K562 (cell line): ENCODE measurements at regions not wholly inside any gene's neighbourhood (a gene's known extent, or its start where the extent isn't known, plus 50 kb on each side); places are given as distances from the start of the nearest gene placed in this dataset.

ENCODE experiments used
- ATAC-seq: fragments of 200-7000 bp; cut with Tn5 transposase; 3 replicates; pipeline ENCODE4 v1.9.1; 2020; ENCODE audit warnings: moderate library complexity
- BruUV-seq: library from RNA; stranded (reverse); fragments of 400-500 nt; replicated peaks from 2 replicates; lab custom pipeline; 2021; lab: Mats Ljungman, UMichigan
- CTCF ChIA-PET: fragments of 300-600 bp; formaldehyde crosslinking; extraction: SDS; loops from one replicate; lab custom pipeline; 2021; ENCODE audit warnings: low intra/inter-chr PET ratio; lab: Yijun Ruan, JAX
- POLR2A ChIA-PET: fragments of 300-600, 350-650 bp; sonication (Branson Sonifier 250); formaldehyde crosslinking; extraction: SDS; loops from one replicate; lab custom pipeline; 2021; ENCODE audit warnings: antibody characterized with exemption, inconsistent platforms; lab: Yijun Ruan, JAX
- DNase-seq, 4 experiments: peaks; one replicate each; pipeline versions ENCODE4 v3.0.0 to v3.0.0-alpha.2; 2011 to 2018; ENCODE audit warnings: low spot score in 3 of 4, mixed read lengths in 3 of 4; ENCODE audit errors: extremely low read depth in 1 of 4
- FAIRE-seq: peaks from 2 replicates; lab custom pipeline; 2011; peaks lifted over from hg19 to GRCh38; lab: Jason Lieb, UNC
- H2AFZ ChIP-seq: 2 replicates; pipeline ENCODE4 v1.6.0; 2011; ENCODE audit warnings: low read depth, low read length, control low read depth, inconsistent platforms
- H3K27ac ChIP-seq: fragments of 200-600 bp; 3 replicates; pipeline ENCODE4 v1.8.0; 2011; ENCODE audit warnings: low read depth, mild to moderate bottlenecking, control low read depth, inconsistent platforms, low read length, moderate library complexity, mixed read lengths; ENCODE audit errors: extremely low read depth
- H3K27me3 ChIP-seq, 2 experiments: fragments of 300-600 bp in 1 of 2; 2 replicates in 1 of 2; 3 replicates in 1 of 2; pipeline versions ENCODE4 v1.6.0 to v1.8.0; 2011; ENCODE audit warnings: inconsistent platforms in 2 of 2, low read length in 2 of 2, mild to moderate bottlenecking in 1 of 2, mixed read lengths in 1 of 2, moderate library complexity in 1 of 2; ENCODE audit not compliant: control insufficient read depth in 2 of 2, insufficient read depth in 2 of 2
- H3K36me3 ChIP-seq: fragments of 300-600 bp; 3 replicates; pipeline ENCODE4 v1.8.0; 2011; ENCODE audit warnings: mild to moderate bottlenecking, low read length, inconsistent platforms; ENCODE audit not compliant: control insufficient read depth, insufficient read depth
- H3K4me1 ChIP-seq, 2 experiments: fragments of 200-600 bp in 1 of 2; replicated peaks in 1 of 2; 2 replicates in 1 of 2; 3 replicates in 1 of 2; pipeline versions ENCODE4 v1.5.1 to v1.8.0; 2011; ENCODE audit warnings: inconsistent platforms in 2 of 2, low read length in 2 of 2, mild to moderate bottlenecking in 1 of 2, mixed read lengths in 1 of 2, moderate library complexity in 1 of 2; ENCODE audit not compliant: control insufficient read depth in 2 of 2, insufficient read depth in 2 of 2
- H3K4me2 ChIP-seq: 2 replicates; pipeline ENCODE4 v1.6.1; 2011; ENCODE audit warnings: low read length, control low read depth, inconsistent platforms, mixed read lengths; ENCODE audit not compliant: insufficient read depth
- H3K4me3 ChIP-seq: fragments of 200-600 bp; sonication (generic), shearing (Covaris generic); 2 replicates; pipeline ENCODE4 v1.5.1; 2016; ENCODE audit warnings: control low read depth, inconsistent platforms
- H3K79me2 ChIP-seq: fragments of 200-600 bp; 3 replicates; pipeline ENCODE4 v1.8.0; 2011; ENCODE audit warnings: low read length, inconsistent platforms; ENCODE audit not compliant: control insufficient read depth, insufficient read depth
- H3K9ac ChIP-seq, 2 experiments: 2 replicates each; pipeline versions ENCODE4 v1.6.0 to v1.6.1; 2011; ENCODE audit warnings: low read depth in 2 of 2, low read length in 2 of 2, control low read depth in 1 of 2, inconsistent platforms in 1 of 2, mild to moderate bottlenecking in 1 of 2, mixed read lengths in 1 of 2; ENCODE audit not compliant: insufficient read depth in 1 of 2
- H3K9me1 ChIP-seq: one replicate; pipeline ENCODE4 v1.6.0; 2011; ENCODE audit warnings: inconsistent platforms, mild to moderate bottlenecking, low read length, moderate library complexity; ENCODE audit not compliant: control insufficient read depth, insufficient read depth
- H3K9me3 ChIP-seq: replicated peaks from 2 replicates; pipeline ENCODE4 v1.5.1; 2011; ENCODE audit warnings: low read depth, low read length, inconsistent platforms; ENCODE audit not compliant: control insufficient read depth, insufficient read depth
- H4K20me1 ChIP-seq: replicated peaks from 2 replicates; pipeline ENCODE4 v1.6.1; 2011; ENCODE audit warnings: low read length, inconsistent platforms, mixed read lengths; ENCODE audit not compliant: control insufficient read depth, insufficient read depth
- BRCA1 ChIP-seq, 2 experiments: fragments of 450-650 bp in 1 of 2; sonication (generic) in 1 of 2; formaldehyde crosslinking in 1 of 2; IDR thresholded peaks; 2 replicates each; pipeline versions ENCODE4 v1.5.0 to v1.6.1; 2017 to 2020; ENCODE audit warnings: mild to moderate bottlenecking in 1 of 2, missing genetic modification reagents in 1 of 2
- CBFA2T2 ChIP-seq: fragments of 450-650 bp; conservative IDR thresholded peaks from 2 replicates; pipeline ENCODE4 v1.6.1; 2017; ENCODE audit warnings: mild to moderate bottlenecking
- CBFA2T3 ChIP-seq: fragments of 450-650 bp; IDR thresholded peaks from 2 replicates; pipeline ENCODE4 v1.6.1; 2017
- CEBPB ChIP-seq: fragments of 450-650 bp; IDR thresholded peaks from 2 replicates; pipeline ENCODE4 v1.6.1; 2016; ENCODE audit warnings: missing genetic modification characterization, missing compliant biosample characterization
- CREBBP ChIP-seq: IDR thresholded peaks from one replicate; pipeline ENCODE4 v1.6.1; 2012; ENCODE audit warnings: low read depth, mild to moderate bottlenecking, control low read depth, inconsistent platforms, low read length
- MAFK ChIP-seq: IDR thresholded peaks from 2 replicates; pipeline ENCODE4 v1.6.1; 2011; ENCODE audit warnings: low read length, improper control_type of control experiment
- MCM2 ChIP-seq: fragments of 450-650 bp; IDR thresholded peaks from 2 replicates; pipeline ENCODE4 v1.6.1; 2017; ENCODE audit warnings: low read depth, mild to moderate bottlenecking
- MECOM ChIP-seq: fragments of 250-450 bp; sonication (Bioruptor Pico); IDR thresholded peaks from 2 replicates; pipeline ENCODE4 v1.8.0; 2022; ENCODE audit warnings: inconsistent platforms
- MEF2D ChIP-seq: conservative IDR thresholded peaks from 2 replicates; pipeline ENCODE4 v1.6.1; 2016; ENCODE audit warnings: low read depth, missing genetic modification characterization, missing compliant biosample characterization
- PHF20 ChIP-seq: fragments of 450-650 bp; IDR thresholded peaks from 2 replicates; pipeline ENCODE4 v1.6.1; 2018; ENCODE audit not compliant: partially characterized antibody
- POLR2AphosphoS5 ChIP-seq: IDR thresholded peaks from 2 replicates; pipeline ENCODE4 v1.6.1; 2011; ENCODE audit warnings: mild to moderate bottlenecking, low read depth, low read length, moderate library complexity; ENCODE audit not compliant: control insufficient read depth, insufficient read depth
- POLR3A ChIP-seq: IDR thresholded peaks from 2 replicates; pipeline ENCODE4 v1.6.1; 2011; ENCODE audit warnings: borderline replicate concordance, mild to moderate bottlenecking, moderate library complexity; ENCODE audit not compliant: insufficient read length, insufficient read depth; ENCODE audit errors: extremely low read depth
- SMARCA5 ChIP-seq: fragments of 450-650 bp; IDR thresholded peaks from 2 replicates; pipeline ENCODE4 v1.6.1; 2016
- ZKSCAN1 ChIP-seq: fragments of 150-350 bp; IDR thresholded peaks from 2 replicates; pipeline ENCODE4 v1.6.1; 2016; ENCODE audit warnings: low read depth, low read length
- ZNF121 ChIP-seq: sonication (generic); formaldehyde crosslinking; conservative IDR thresholded peaks from 2 replicates; pipeline ENCODE4 v1.8.0; 2022; ENCODE audit warnings: missing genetic modification reagents
- WGBS: fragments of 100-300 bp; shearing (Covaris generic); methylation state at CpG from one replicate; pipeline ENCODE4 v1.1.6; 2016; ENCODE audit warnings: low coverage, mixed read lengths; ENCODE audit not compliant: insufficient coverage; ENCODE audit errors: missing lambda C conversion rate; 5-methylcytosine and 5-hydroxymethylcytosine counted together
- in situ Hi-C: fragments of 300-500 bp; cut with MboI; formaldehyde crosslinking; loops from 4 replicates; pipeline ENCODE4 v1.15.0; 2018; ENCODE audit warnings: inconsistent platforms, mixed read lengths
- intact Hi-C: fragments of 100-400 bp; cut with micrococcal nuclease; formaldehyde crosslinking; loops from 2 replicates; pipeline ENCODE4 v1.14.2; 2022
- TF ChIP-seq, protein P1 (sequence below): fragments of 250-450 bp; sonication (Bioruptor Pico); IDR thresholded peaks from 2 replicates; pipeline ENCODE4 v1.8.0; 2022; ENCODE audit warnings: moderate library complexity, mild to moderate bottlenecking, inconsistent platforms
- TF ChIP-seq, protein P2 (sequence below): fragments of 250-450 bp; sonication (Bioruptor Pico); IDR thresholded peaks from 2 replicates; pipeline ENCODE4 v1.5.0; 2021

DNA sequence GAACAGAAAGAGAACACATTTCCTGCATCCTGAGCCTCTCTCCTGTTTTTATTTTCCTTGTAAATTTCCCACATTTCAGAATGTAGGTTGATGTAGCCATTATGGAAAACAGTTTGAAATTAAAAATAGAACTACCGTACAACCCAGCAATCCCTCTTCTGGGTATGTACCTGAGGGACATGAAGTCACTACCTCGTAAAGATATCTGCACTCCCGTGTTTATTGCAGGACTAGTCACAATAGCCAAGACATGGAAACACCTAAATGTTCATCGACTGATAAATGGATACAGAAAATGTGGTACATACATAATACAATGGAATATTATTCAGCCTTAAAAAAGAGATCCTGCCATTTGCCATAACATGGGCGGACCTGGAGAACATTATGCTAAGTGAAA lies 72.0 kb upstream of the JAG1 start:
- ATAC-seq (no peak), DNase-seq (no peak), FAIRE-seq (no peak)
- WGBS: 2% methylated on average over 4 of the region's 5 CpGs
- H3K27ac ChIP-seq: no peak overlapping the region
- H3K9me3 ChIP-seq: no peaks in the 10 kb centered on the region
- POLR2A ChIA-PET: no interaction called here
- in situ Hi-C loops: no loop called here
- no peak for TF ChIP-seq SMARCA5
- no peak for TF ChIP-seq ZKSCAN1
- TF ChIP-seq CREBBP: no peak
- no peak for TF ChIP-seq CBFA2T3
- TF ChIP-seq MCM2: no peak
- TF ChIP-seq ZNF121 (CRISPR knock-in tag): no peak
- TF ChIP-seq BRCA1 (IDR thresholded peaks at IDR 0.05): no peak
- no peak for TF ChIP-seq BRCA1 (CRISPR knock-in tag; IDR thresholded peaks at IDR 0.05)
- TF ChIP-seq POLR2AphosphoS5: no peak
- TF ChIP-seq MEF2D (tag): no peak
- no peak for TF ChIP-seq CEBPB (tag)
- no peak for TF ChIP-seq MECOM (CRISPR knock-in tag)
- TF ChIP-seq POLR3A: no peak
- TF ChIP-seq, protein P1, sequence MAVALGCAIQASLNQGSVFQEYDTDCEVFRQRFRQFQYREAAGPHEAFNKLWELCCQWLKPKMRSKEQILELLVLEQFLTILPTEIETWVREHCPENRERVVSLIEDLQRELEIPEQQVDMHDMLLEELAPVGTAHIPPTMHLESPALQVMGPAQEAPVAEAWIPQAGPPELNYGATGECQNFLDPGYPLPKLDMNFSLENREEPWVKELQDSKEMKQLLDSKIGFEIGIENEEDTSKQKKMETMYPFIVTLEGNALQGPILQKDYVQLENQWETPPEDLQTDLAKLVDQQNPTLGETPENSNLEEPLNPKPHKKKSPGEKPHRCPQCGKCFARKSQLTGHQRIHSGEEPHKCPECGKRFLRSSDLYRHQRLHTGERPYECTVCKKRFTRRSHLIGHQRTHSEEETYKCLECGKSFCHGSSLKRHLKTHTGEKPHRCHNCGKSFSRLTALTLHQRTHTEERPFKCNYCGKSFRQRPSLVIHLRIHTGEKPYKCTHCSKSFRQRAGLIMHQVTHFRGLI (CRISPR knock-in tag): no peak
- no peak for TF ChIP-seq CBFA2T2
- no peak for TF ChIP-seq PHF20
- TF ChIP-seq, protein P2, sequence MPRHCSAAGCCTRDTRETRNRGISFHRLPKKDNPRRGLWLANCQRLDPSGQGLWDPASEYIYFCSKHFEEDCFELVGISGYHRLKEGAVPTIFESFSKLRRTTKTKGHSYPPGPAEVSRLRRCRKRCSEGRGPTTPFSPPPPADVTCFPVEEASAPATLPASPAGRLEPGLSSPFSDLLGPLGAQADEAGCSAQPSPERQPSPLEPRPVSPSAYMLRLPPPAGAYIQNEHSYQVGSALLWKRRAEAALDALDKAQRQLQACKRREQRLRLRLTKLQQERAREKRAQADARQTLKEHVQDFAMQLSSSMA (CRISPR knock-in tag): no peak
- TF ChIP-seq MAFK: no peak
- no peaks in the 10 kb centered on the region for H4K20me1 ChIP-seq
- BruUV-seq: no TSS peak
- H3K4me2 ChIP-seq: no peak overlapping the region
- H3K79me2 ChIP-seq: no peaks in the 10 kb centered on the region
- H3K36me3 ChIP-seq: no peaks in the 10 kb centered on the region
- H3K4me1 ChIP-seq: no peaks in the 10 kb centered on the region
- intact Hi-C loops: no loop called here
- no peak overlapping the region for H2AFZ ChIP-seq
- H3K9ac ChIP-seq: no peak overlapping the region
- H3K27me3 ChIP-seq: no peaks in the 10 kb centered on the region
- no peaks in the 10 kb centered on the region for H3K9me1 ChIP-seq
- H3K4me3 ChIP-seq: no peak overlapping the region
- CTCF ChIA-PET: no interaction called here
